Right lobe of liver (tissue), 4 donors: ENCODE measurements at regions not wholly inside any gene's neighbourhood (a gene's known extent, or its start where the extent isn't known, plus 50 kb on each side); places are given as distances from the start of the nearest gene placed in this dataset.

Source experiments
- CTCF ChIP-seq, 4 donors: fragments of 200-600 bp in 3 of 4; fragments of 450-650 bp in 1 of 4; IDR thresholded peaks; one replicate each; pipeline versions ENCODE4 v1.5.1 to v1.8.0; 2016 to 2022; ENCODE audit warnings: antibody characterized with exemption in 4 of 4, mild to moderate bottlenecking in 2 of 4
- POLR2A ChIP-seq: fragments of 450-650 bp; IDR thresholded peaks from one replicate; pipeline ENCODE4 v1.6.1; 2017; ENCODE audit warnings: antibody characterized with exemption, mild to moderate bottlenecking
- donor health status: DM: no; HTN: no; CAD: no.
- donor health status: DM: no; HTN: no; CAD: no.
- donor health status: DM: no; HTN: yes; CAD: no.

DNA sequence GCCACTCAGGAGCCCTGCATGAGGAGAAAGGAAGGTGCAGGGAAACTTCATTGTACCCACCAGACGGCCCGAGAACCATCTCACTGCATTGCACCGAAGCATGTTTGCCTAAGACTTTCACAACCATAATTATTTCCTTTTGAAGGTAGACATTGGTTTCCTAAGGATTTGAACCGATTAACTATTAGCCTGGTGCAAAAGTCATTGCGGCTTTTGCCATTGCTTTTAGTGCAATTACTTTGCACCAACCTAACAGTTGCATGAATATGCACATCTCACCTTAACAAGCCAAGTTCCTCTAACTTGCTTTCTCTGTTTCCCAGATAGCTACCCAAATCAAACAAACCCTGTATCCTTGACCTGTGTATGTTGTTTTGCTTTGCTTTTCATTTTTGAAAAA is 516.3 kb upstream of the ID2 start:
- TF ChIP-seq POLR2A: no peak
- no peak for TF ChIP-seq CTCF (IDR thresholded peaks at IDR 0.05)
